ENCODE measurements at regions not wholly inside any gene's neighbourhood (a gene's known extent, or its start where the extent isn't known, plus 50 kb on each side); places are given as distances from the start of the nearest gene placed in this dataset.

DNA sequence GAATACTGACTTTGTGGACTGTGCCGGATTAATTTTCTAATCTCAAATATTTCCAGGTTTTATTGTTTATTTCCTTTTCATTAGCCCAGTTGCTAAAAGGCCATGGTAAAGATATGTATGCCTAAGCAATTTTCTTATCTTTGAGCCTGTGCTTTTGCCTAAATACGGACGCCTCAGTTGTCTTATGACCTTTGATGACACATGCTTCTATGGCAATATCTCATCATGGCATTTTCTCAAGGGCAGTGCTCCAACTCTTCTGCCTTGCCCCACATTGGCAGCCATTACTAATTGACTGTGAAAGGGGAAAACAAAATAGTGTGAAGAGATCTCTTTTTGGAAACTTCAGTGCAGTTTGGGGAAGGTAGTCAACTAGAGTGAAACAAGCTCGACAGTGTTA is 809.6 kb upstream of the NR2F2 start:
- TF ChIP-seq SRSF9 (IDR thresholded peaks at IDR 0.05; ENCODE audit: borderline replicate concordance, insufficient read depth, low read depth, low read length, poor library complexity, severe bottlenecking) (no peak), SNAI1 (CRISPR knock-in tag; IDR thresholded peaks at IDR 0.05; ENCODE audit: borderline replicate concordance) (no peak), GABPA (IDR thresholded peaks at IDR 0.05; ENCODE audit: low read depth, low read length) (no peak), GABPA (CRISPR knock-in tag; IDR thresholded peaks at IDR 0.05; ENCODE audit: low read depth) (no peak), TAF1 (CRISPR knock-in tag; IDR thresholded peaks at IDR 0.05) (no peak), MEIS2 (CRISPR knock-in tag; IDR thresholded peaks at IDR 0.05) (no peak), ZNF253 (CRISPR knock-in tag; IDR thresholded peaks at IDR 0.05; ENCODE audit: borderline replicate concordance) (no peak), ZFP36 (IDR thresholded peaks at IDR 0.05; ENCODE audit: borderline replicate concordance, low read depth, low read length, partially characterized antibody) (no peak), POLR2A (IDR thresholded peaks at IDR 0.05; ENCODE audit: insufficient read depth in 1 of 2, low read depth in 2 of 2, low read length in 2 of 2) (no peak)
- TF ChIP-seq, protein P1, sequence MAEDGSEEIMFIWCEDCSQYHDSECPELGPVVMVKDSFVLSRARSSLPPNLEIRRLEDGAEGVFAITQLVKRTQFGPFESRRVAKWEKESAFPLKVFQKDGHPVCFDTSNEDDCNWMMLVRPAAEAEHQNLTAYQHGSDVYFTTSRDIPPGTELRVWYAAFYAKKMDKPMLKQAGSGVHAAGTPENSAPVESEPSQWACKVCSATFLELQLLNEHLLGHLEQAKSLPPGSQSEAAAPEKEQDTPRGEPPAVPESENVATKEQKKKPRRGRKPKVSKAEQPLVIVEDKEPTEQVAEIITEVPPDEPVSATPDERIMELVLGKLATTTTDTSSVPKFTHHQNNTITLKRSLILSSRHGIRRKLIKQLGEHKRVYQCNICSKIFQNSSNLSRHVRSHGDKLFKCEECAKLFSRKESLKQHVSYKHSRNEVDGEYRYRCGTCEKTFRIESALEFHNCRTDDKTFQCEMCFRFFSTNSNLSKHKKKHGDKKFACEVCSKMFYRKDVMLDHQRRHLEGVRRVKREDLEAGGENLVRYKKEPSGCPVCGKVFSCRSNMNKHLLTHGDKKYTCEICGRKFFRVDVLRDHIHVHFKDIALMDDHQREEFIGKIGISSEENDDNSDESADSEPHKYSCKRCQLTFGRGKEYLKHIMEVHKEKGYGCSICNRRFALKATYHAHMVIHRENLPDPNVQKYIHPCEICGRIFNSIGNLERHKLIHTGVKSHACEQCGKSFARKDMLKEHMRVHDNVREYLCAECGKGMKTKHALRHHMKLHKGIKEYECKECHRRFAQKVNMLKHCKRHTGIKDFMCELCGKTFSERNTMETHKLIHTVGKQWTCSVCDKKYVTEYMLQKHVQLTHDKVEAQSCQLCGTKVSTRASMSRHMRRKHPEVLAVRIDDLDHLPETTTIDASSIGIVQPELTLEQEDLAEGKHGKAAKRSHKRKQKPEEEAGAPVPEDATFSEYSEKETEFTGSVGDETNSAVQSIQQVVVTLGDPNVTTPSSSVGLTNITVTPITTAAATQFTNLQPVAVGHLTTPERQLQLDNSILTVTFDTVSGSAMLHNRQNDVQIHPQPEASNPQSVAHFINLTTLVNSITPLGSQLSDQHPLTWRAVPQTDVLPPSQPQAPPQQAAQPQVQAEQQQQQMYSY (CRISPR knock-in tag; IDR thresholded peaks at IDR 0.05): no peak
- TF ChIP-seq, protein P2, sequence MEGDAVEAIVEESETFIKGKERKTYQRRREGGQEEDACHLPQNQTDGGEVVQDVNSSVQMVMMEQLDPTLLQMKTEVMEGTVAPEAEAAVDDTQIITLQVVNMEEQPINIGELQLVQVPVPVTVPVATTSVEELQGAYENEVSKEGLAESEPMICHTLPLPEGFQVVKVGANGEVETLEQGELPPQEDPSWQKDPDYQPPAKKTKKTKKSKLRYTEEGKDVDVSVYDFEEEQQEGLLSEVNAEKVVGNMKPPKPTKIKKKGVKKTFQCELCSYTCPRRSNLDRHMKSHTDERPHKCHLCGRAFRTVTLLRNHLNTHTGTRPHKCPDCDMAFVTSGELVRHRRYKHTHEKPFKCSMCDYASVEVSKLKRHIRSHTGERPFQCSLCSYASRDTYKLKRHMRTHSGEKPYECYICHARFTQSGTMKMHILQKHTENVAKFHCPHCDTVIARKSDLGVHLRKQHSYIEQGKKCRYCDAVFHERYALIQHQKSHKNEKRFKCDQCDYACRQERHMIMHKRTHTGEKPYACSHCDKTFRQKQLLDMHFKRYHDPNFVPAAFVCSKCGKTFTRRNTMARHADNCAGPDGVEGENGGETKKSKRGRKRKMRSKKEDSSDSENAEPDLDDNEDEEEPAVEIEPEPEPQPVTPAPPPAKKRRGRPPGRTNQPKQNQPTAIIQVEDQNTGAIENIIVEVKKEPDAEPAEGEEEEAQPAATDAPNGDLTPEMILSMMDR (CRISPR knock-in tag; IDR thresholded peaks at IDR 0.05): no peak
- TF ChIP-seq, protein P3, sequence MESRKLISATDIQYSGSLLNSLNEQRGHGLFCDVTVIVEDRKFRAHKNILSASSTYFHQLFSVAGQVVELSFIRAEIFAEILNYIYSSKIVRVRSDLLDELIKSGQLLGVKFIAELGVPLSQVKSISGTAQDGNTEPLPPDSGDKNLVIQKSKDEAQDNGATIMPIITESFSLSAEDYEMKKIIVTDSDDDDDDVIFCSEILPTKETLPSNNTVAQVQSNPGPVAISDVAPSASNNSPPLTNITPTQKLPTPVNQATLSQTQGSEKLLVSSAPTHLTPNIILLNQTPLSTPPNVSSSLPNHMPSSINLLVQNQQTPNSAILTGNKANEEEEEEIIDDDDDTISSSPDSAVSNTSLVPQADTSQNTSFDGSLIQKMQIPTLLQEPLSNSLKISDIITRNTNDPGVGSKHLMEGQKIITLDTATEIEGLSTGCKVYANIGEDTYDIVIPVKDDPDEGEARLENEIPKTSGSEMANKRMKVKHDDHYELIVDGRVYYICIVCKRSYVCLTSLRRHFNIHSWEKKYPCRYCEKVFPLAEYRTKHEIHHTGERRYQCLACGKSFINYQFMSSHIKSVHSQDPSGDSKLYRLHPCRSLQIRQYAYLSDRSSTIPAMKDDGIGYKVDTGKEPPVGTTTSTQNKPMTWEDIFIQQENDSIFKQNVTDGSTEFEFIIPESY (CRISPR knock-in tag; IDR thresholded peaks at IDR 0.05): no peak
